GM19468 (cell line): ENCODE measurements at regions not wholly inside any gene's neighbourhood (a gene's known extent, or its start where the extent isn't known, plus 50 kb on each side); places are given as distances from the start of the nearest gene placed in this dataset.

Experiments
- ATAC-seq: cut with Tn5 transposase; IDR thresholded peaks from one replicate; pipeline ENCODE4 v1.9.1; 2021; ENCODE audit warnings: mild to moderate bottlenecking, moderate library complexity, moderate number of reproducible peaks; ENCODE audit not compliant: unreplicated experiment; ENCODE audit errors: extremely low read depth

DNA sequence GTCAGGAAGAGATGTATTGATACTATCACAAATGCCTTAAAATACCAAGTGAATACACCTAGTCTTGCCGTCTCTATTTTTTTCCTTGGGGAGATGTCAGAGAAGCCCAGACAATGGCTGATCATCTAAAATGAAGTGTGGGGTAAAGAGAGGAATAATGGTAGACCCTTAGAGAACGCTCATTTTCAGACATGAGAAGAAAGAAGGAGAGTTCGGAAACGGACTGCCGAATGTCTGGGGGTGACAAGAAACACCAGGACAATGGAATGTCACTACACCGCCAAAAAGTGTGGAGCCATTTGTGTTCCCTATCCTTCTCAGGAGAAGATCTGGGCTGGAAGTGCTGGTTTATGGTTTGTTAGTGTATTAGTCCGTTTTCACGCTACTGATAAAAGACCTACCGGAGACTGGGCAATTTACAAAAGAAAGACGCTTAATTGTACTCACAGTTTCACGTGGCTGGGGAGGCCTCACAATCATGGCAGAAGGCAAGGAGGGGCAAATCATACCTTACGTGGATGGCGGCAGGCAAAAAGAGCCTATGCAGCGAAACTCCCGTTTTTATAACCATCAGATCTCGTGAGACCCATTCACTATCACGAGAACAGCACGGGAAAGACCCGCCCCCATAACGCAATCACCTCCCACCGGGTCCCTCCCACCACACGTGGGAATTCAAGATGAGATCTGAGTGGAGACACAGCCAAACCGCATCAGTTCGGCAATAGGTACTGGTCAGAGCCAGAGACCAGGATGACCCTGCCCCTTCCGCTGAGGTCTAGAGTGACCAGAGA lies 743.7 kb downstream of the GALR1 start:
- ATAC-seq = no peak

DNA sequence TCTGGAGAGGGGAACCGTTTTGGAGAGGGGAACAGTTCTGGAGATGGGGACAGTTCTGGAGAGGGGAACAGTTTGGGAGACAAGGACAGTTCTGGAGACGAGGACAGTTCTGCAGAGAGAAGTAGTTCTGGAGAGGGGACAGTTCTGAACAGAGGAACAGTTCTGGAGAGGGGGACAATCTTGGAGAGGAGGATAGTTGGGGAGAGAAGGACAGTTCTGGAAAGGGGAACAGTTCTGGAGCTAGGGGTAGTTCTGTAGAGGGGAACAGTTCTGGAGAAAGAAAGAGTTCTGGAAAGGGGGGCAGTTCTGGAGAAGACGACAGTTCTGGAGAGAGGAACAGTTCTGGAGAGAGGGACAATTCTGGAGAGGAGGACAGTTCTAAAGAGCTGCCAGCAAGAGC lies 745.9 kb downstream of the GALR1 start:
- no peak for ATAC-seq

DNA sequence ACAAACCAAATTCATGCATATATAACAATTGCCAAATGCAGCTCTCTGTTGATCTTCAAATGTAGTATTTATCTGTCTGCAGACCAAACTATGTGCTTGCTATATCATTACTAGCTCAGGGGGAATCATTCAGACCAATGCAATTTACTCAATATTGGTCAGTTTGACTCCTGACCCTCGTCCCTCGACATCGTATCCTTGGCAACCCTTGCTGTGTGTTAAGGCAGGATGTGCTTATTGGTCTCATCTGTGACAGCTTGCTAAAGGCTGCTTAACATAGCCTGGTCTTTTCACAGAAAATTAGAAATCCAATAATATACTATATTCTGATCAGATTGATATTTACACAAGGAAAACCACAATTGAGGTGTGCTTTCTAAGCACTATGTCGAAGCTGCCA lies 747.1 kb downstream of the GALR1 start:
- ATAC-seq = no peak

DNA sequence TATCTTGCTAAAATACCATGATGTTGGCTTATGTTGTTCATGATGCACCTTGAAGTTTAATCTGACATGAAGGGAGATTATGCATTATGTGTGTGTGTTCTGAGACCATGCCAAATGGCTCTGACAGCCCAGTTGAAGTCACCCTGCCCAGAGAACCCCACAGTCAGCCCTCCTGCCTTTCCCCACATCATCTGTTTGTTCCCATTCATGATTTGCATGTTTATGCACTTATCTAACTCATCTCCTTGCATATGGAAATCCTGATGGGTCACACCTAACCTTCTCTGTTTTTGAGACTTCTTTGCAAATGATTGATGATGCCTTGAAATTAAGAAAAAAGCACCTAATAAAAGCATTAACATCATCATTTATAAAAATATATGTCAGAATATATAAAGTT lies 752.2 kb downstream of the GALR1 start:
- ATAC-seq = no peak

DNA sequence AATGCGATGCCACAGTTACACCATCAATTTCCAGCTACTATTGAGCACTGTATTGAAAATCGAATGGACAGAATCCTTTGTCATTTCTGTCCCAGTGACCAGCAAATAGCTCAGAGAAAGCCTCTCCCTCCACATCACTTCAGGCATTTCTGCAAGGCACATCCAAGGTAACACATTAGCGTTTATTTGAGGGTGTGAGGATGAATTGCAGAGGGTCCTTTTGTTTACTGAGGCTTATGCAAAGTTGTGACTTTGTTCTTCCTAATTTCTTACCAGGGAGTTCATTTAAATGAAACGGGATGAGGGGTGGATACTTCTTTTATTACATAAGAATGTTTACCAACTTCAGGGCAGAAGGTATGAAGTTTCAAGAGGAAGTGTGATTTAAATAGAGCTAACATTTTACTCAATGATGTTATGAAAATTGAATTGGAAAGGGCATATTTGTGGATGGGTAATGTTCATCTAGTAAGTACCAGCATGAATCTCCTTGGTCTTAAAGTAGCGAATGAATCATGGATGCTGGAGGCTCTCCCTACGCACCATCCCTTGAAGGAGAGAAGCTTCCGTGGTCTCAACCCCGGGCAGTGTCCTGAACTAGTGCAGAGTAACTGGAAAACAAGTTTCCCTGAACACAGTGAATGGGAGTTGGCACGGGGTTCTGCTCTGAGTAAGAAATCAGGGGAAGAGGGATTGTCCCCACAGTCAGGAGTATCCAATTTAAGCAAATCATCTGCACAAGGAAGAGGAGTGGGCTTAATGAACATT lies 756.5 kb downstream of the GALR1 start:
- no peak for ATAC-seq

DNA sequence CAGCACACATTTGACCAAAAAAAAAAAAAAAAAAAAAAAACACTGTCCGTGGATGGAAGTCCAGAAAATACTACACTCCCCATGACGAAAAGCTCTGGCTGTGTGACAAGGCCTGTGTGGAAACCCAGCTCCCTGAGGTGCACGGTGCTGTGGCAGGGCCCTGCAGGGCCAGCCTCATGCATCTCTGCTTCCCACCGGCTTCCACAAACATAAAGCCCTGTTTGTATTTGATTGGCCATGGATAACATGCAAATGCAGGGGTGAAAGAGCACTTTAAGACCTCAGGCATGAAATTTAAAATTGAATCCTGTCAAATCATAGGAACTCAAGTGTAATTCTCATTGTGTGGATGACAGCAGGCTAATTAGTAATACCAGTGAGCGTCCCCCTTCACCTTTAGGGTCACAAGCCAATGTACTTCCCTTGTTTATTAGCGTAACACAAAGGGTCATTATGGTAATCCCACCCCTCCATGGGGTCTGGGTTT lies 757.2 kb downstream of the GALR1 start:
- ATAC-seq = no peak

DNA sequence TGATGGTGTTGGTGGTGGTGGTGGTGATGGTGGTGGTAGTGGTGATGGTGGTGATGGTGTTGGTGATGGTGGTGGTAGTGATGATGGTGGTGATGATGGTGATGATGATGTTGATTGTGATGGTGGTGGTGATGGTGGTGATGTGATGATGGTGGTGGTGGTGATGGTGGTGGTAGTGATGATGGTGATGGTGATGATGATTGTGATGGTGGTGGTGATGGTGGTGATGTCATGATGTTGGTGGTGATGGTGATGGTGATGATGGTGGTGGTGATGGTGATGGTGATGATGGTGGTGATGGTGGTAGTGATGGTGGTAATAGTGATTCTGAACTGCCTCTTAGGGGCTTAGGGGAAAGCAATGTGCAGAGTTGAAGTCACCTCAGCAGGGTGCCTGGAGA lies 760.7 kb downstream of the GALR1 start:
- ATAC-seq = no peak

DNA sequence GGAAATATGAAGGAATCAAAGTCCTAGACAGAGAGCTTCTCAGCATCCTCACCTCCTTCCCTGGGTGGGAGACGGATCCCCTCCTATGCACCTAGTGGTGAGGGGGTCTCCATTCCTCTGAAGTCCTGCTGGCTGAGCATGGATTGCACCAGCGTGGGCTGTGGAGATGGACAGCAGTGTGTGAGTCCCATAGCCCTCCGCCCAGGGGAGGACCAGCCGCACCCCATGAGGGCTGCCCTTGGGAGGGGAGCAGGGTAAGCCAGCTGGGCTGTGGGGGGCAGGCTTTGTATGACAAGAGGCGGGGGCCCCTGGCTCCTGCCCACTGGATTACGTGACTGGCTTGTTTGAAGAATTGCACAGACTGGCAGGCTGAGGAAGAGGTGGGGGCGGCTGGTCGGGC lies 768.2 kb downstream of the GALR1 start:
- no peak for ATAC-seq

DNA sequence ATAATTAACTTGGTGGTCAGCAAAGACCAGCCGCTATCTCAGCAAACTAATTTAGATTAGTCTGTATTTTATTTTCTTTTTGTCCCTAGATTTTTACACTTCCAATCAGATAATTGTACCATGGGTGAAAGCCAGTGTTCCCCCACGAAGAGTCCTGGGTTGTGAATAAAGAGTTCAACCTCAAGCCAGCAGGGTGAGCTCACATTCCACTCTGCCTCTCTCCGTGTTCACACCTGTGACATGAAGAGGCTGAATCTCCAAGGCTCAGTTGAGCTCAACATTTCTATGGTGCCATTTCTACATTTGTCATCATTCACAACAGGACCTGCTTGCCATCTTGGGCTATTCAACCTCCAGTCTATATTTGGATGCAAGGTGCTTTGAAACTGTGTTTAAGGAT lies 771.5 kb downstream of the GALR1 start:
- no peak for ATAC-seq

DNA sequence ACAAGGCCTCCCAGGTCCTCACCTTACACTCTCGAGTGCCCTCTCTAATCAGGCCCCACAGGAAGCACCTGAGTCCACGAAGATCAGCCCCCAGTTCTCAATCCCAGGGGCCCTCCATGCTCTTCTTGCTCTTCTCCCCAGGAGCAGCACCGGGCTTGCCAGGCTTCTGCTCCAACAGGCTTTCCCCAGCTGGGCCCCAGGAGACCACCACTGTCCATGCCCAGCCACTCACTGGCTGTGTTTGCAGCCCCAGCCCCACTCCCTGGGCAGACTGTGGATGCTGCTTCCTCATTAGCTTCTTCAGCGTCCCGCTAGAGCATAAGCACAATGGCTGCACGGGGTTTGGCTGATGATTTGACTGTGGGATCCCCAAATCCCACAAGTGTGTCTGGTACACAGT lies 781.9 kb downstream of the GALR1 start:
- no peak for ATAC-seq

DNA sequence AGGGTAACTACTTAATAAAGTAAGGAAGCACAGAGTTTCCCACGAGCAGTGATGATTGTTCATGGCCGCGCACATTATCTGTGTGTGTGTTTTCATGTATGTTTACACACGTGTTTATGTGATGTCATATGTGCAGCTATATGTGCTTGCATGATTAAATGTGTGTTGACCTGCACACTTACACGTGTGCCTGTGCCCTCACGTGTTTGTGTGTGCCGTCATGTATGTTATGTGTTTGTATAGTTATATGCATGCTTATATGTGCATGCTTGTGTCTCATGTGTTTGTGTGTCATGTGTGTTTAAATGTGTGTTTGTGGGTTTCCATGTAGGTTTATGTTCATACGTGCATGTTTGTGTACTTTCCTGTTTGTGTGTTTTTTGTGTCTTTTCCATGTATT lies 782.3 kb downstream of the GALR1 start:
- ATAC-seq = no peak

DNA sequence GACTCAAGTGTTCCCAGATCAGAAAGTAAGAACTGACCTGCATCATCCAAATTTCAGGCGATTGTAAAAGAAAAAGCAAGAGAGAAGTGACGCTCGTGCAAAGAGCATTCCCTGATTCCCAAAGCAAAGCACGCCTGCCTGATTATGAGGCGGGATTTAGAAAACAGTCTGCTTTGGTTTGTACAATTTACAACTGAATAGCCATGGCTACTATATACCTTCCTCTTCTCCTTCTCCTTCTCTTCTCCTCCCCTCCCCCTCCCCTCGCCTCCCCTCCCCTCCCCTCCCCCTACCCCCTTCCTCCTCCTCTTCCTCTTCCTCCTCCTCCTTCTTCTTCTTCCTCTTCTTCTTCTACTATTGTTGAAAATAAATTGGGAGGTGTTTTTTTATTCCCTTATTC lies 782.9 kb downstream of the GALR1 start:
- ATAC-seq = no peak

DNA sequence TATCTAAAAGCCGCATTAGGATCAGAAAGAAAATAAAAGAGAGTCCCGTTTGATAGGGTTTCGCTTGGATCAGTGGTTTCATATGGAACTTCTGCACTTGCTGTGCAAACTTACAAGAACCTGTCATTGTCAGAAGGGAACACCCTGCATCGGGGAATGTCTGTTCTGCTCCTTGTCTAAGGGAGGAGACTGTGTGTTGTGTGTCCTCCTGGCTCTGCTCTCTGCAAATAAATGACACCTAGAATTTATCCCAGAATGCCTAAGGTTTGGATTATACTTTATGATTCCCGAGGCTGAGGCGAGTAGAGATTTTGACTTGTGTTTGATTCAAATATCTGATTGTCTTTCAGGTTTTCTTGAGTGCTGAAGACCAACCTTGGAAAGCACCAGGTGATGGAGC lies 785.1 kb downstream of the GALR1 start:
- ATAC-seq = no peak

DNA sequence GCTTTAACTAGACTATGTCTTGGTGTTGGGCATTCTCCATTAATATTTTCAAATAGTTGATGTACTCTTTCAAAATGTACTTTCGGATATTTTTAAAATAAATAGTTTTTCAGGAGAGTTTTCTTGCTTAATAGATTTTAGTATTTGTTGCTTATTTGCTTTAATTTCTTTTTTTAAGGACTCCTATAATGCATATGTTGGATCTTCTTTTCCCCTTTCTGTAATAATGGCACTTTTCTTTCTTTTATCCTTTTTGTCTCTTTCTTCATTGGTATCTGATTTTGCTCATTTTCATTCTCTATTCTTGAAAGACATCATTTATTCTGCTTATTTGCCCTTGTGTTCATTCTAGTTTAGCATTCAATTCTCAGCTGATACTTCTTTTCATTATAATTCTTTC lies 791.6 kb downstream of the GALR1 start:
- ATAC-seq = no peak

DNA sequence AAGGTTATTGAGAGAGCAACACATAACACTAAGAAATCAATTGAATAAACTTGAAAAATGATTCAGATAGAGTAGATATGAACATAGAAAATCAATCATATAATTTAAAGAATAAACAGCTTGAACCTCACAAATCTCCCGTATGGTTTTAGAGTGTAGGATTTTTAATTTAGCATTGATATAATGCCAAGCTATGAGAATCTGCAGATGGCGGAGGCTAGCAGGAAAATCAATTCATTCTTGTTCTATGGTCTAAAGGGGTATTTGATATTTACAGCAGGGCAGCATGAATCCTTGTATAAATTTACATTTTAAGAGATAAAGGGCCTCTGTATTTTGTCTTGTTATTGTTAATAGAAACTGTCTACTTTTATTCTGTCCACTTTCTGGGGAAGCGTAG lies 797.0 kb downstream of the GALR1 start:
- no peak for ATAC-seq

DNA sequence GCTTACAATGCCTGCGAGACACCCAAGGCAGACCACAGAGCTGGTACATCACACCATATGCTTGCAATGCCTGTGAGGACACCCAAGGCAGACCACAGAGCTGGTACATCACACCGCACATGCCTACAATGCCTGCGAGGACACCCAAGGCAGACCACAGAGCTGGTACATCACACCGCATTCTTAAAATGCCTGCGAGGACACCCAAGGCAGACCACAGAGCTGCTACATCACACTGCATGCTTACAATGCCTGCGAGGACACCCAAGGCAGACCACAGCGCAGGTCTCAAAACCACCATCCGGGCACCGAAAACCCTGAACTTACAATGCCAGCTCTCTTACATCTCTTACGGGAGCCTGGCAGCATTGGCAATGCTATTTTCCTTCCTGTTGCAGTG lies 799.6 kb downstream of the GALR1 start:
- ATAC-seq = no peak

DNA sequence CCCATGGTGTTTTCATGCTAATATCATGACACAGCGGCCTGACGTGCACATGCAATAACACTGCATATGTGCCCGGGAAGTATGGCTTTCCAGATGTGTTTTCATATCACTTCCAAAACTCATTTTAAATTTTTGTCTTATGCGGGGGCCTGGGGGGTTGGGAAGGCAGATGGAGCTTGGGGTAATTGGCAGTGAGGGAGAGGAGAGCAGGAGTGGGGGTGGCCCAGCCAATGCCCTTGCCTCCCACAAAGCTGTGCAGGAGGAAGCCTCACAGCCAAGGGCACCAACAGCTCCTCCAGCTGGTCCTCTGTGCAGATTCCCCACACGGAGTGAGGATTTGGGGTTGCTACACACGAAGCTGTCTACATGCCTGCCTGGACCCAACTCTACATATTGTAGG lies 805.2 kb downstream of the GALR1 start:
- ATAC-seq = no peak

DNA sequence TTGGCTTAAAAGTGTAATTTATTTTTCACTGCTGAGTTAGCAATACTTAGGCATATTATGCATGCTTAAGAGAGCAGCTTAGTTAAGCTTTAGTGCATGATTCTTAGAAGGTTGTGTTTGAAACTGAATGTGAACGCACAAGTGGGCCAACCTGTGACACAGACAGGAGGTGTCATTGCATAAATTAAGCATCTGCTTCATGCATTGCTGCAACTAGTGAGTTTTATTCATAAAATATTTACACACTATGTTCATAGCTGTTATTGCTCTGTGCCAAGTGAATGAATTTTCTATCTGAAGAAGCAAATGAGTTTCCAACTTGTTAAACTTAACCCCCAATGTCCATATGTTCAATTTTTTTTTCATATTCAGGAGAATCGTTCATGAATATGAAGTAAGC lies 806.4 kb downstream of the GALR1 start:
- no peak for ATAC-seq

DNA sequence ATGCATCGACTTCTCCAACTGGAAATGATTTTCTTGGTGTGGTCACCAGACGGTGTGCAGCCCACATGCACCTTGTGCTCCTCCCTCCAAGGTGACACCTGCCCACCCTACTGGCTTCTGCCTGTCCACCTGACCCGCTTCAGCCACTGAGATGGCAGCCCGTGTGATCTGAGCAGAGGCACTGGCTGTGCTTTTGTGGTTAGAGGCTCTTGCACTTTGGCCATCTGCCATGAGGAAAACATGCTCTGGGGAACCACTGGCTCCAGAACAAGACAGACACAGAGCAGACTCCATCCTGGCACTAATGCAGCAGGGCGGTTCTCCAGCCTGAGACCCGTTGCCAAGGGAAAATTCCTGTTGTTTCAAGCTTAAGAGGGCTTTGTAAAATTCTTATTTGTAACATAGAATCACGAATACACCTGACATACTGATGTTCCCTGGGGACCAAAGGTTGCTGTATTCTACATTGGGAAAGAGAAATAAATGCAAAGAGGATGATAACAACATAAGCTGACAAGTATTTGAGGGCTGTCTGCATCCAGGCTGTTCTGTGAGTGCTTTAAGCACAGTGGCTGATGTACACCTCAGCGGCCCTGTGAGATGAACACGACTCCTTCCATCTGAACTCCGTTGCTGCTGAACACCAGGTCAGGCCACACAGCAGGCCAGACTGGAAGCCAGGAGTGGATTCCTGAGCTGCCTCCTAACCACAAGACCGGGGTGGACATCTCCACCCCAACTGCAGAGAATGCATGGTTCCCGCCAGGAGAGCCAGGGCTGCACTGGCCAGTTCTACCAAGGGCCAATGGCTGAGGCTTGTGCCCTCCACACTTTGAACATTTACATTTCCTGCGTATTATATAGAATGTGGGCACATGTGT lies 820.4 kb downstream of the GALR1 start:
- no peak for ATAC-seq

DNA sequence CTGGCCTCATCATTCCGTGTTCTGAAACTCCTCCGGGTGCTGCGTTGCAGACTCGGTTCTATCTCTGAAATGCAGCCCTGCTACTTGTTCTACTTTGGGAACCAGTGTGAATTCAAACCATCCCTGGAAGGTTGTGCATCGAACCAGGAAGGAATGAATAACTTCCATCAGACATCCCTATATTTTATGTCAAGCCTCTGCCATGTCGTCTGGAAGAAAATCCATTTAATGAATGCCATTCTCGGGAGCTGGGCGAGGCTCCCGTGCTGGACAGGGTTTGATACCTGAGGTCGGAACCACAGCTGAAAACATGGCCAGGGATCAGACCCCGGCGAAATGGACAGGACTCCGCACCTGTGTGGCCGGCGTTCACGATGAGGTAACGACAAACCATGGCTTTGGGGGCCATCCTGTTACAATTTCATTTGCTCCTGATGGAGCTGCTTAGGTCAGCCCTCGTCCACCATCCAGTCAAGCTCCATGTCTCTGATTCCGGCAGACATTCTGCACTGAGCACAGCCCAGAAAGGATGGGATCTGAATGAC lies 821.6 kb downstream of the GALR1 start:
- no peak for ATAC-seq
